Peyer's patch (tissue), 4 donors: ENCODE measurements at regions not wholly inside any gene's neighbourhood (a gene's known extent, or its start where the extent isn't known, plus 50 kb on each side); places are given as distances from the start of the nearest gene placed in this dataset.

Source experiments
- DNase-seq, 3 donors: peaks; one replicate each; pipeline ENCODE4 v3.0.0-alpha.2; 2017 to 2019
- H3K27ac ChIP-seq, 4 donors: fragments of 200-600 bp; sonication (generic); one replicate each; pipeline ENCODE4 v1.5.1; 2016 to 2019
- H3K27me3 ChIP-seq, 2 donors: fragments of 200-600 bp; sonication (generic); one replicate each; pipeline ENCODE4 v1.5.1; 2019
- H3K36me3 ChIP-seq, 3 donors: fragments of 200-600 bp; sonication (generic); one replicate each; pipeline ENCODE4 v1.5.1; 2016 to 2019
- H3K4me1 ChIP-seq, 4 donors: fragments of 200-600 bp; sonication (generic); one replicate each; pipeline ENCODE4 v1.5.1; 2016 to 2019
- H3K4me3 ChIP-seq, 4 donors: fragments of 200-600 bp; sonication (generic); 1 replicate in 3 of 4; 2 replicates in 1 of 4; pipeline ENCODE4 v1.5.1; 2016 to 2019; ENCODE audit warnings: mild to moderate bottlenecking in 1 of 4
- H3K9me3 ChIP-seq, 4 donors: fragments of 200-600 bp; sonication (generic); one replicate each; pipeline ENCODE4 v1.5.1; 2016 to 2019; ENCODE audit warnings: mild to moderate bottlenecking in 1 of 4
- POLR2A ChIP-seq, 2 donors: fragments of 450-650 bp; IDR thresholded peaks; one replicate each; pipeline ENCODE4 v1.5.1; 2017; ENCODE audit warnings: antibody characterized with exemption in 2 of 2, mild to moderate bottlenecking in 2 of 2, moderate library complexity in 2 of 2
- TF ChIP-seq, protein P1 (sequence below), 6 experiments: fragments of 450-650 bp in 4 of 6; fragments of 200-600 bp in 2 of 6; sonication (generic) in 1 of 6; IDR thresholded peaks; one replicate each; pipeline ENCODE4 v1.5.1; 2017 to 2019; ENCODE audit warnings: antibody characterized with exemption in 6 of 6, mild to moderate bottlenecking in 3 of 6, moderate library complexity in 1 of 6

DNA sequence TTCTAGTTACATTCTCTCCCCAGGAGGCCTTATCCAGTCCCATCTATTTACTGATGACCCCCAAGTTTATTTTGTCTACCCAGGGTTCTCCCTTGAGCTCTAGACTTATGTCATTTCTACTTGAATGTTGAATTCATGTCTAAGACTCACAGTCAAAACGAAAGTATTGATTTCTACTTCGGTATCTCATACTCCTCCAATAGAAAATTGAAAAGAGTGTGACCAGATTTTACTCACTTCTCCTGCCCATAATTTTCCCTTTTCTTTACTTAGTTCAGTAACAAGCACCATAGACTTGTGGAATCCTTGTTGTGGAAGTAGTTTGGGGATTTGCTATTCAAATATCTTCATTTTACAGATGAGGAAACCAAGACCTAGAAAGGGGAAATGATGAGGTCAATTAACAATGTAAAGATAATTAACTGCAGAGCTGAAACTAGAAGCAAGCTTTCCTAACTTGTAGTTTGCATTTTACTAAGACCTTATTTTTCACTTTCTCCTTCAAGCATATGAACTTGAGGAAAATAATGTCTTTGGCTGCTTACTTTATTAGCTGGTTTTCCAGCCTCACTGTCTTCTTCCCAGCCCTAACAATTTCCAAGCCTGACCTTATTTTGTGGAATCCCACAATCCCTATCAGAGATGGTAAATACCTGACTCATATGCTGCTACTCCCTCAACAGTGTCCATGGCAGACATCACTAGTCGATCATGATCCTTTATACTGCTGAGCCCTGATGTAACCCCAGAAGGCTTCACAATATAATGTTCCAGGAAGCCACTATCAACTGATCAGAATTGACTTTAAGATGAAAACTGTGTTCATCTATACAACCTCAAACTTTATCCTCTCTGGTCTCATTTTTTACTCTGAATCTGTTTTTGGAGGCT lies 123.9 kb upstream of the AGBL1 start:
- no peaks in the 10 kb centered on the region for H3K36me3 ChIP-seq
- no peak for TF ChIP-seq POLR2A (IDR thresholded peaks at IDR 0.05)
- TF ChIP-seq, protein P1, sequence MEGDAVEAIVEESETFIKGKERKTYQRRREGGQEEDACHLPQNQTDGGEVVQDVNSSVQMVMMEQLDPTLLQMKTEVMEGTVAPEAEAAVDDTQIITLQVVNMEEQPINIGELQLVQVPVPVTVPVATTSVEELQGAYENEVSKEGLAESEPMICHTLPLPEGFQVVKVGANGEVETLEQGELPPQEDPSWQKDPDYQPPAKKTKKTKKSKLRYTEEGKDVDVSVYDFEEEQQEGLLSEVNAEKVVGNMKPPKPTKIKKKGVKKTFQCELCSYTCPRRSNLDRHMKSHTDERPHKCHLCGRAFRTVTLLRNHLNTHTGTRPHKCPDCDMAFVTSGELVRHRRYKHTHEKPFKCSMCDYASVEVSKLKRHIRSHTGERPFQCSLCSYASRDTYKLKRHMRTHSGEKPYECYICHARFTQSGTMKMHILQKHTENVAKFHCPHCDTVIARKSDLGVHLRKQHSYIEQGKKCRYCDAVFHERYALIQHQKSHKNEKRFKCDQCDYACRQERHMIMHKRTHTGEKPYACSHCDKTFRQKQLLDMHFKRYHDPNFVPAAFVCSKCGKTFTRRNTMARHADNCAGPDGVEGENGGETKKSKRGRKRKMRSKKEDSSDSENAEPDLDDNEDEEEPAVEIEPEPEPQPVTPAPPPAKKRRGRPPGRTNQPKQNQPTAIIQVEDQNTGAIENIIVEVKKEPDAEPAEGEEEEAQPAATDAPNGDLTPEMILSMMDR (IDR thresholded peaks at IDR 0.05) = no peak
- no peaks in the 10 kb centered on the region for H3K9me3 ChIP-seq

DNA sequence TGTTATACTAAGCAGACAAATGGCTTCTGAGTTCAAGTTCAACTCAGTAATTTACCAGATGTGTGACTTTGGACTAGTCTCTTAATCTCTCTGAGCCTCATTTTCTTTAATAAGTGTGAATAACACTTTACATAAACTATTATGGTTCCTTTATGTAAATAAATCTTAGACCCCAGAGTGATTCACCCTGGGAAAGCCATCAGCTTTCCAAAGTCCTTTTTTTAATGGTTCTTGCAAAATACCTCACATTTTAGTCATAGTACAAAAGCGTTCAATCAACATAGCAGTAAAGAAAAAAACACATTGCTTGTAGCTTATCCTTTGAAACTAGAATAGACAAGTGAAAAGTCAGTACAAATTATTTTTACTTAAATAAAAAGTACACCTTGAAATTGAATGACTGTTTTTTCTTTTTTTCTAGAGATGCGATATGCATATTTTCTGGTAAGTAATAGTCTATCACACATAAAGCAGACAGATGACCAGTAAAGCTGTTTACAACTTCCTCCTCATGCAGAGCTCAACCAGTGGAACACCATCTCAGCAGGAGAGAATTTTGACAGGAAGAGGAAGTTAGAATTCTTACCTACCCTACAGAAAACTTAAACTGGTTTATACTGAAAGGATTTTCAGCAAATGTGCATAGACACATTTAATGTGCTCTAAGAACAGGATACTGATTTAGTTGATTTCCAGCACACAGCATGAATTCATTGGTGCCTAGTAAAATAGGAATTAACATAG lies 123.0 kb upstream of the AGBL1 start:
- Histone ChIP-seq H3K27ac (no peak overlapping the region), H3K9me3 (no peaks in the 10 kb centered on the region), H3K36me3 (no peaks in the 10 kb centered on the region), H3K27me3 (no peaks in the 10 kb centered on the region), H3K4me1 (no peaks in the 10 kb centered on the region), H3K4me3 (no peak overlapping the region)
- TF ChIP-seq, protein P1 (IDR thresholded peaks at IDR 0.05) = no peak
- TF ChIP-seq POLR2A (IDR thresholded peaks at IDR 0.05) = no peak
- DNase-seq = no peak

More for the DNA sequence above, 123.9 kb upstream of the AGBL1 start:
- Histone ChIP-seq H3K4me3 (no peak overlapping the region), H3K27me3 (no peaks in the 10 kb centered on the region), H3K4me1 (no peaks in the 10 kb centered on the region), H3K27ac (no peak overlapping the region)
- no peak for DNase-seq

DNA sequence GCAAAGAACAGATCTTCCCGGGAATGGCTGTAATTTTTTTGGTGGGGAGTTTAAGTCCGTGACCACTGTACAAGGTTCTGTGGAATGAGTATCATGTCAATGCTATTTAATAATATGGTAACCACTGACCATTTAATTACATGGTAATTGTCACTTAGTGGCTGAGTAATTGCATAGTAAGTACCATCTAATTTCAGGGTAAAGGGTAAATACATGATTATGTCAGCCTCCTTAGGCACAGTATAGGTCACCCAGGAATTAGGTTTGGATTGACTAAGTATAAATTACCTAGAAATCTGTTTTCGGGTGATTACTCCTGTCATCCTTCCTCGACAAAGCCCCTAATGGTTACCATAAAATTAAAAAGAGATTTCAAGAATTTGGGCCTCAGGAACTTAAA lies 120.1 kb upstream of the AGBL1 start:
- no peak for DNase-seq
- Histone ChIP-seq H3K27me3 (no peaks in the 10 kb centered on the region), H3K9me3 (no peaks in the 10 kb centered on the region), H3K36me3 (no peaks in the 10 kb centered on the region), H3K4me3 (no peak overlapping the region), H3K4me1 (no peaks in the 10 kb centered on the region), H3K27ac (no peak overlapping the region)
- no peak for TF ChIP-seq POLR2A (IDR thresholded peaks at IDR 0.05)
- TF ChIP-seq, protein P1 (IDR thresholded peaks at IDR 0.05) = no peak

DNA sequence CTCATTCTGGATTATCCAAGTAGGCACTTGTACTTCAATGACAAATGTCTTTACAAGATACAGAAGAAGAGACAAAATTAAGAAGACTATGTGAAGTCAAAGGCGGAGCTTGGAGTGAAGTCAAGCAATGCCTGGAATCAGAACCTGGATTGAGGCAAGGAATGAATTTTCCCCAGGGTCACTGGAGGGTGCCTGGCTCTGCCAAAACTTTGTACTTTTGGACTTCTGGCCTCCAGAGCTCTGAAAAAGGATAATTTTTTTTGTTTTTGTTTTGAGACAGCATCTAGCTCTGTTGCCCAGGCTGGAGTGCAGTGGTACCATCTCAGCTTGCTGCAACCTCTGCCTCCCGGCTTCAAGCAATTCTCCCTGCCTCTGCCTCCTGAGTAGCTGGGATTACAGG lies 119.3 kb upstream of the AGBL1 start:
- no peak for DNase-seq
- H3K9me3 ChIP-seq = no peaks in the 10 kb centered on the region
- no peak overlapping the region for H3K4me3 ChIP-seq
- no peaks in the 10 kb centered on the region for H3K27me3 ChIP-seq
- no peaks in the 10 kb centered on the region for H3K36me3 ChIP-seq
- TF ChIP-seq, protein P1 (IDR thresholded peaks at IDR 0.05) = no peak
- no peak for TF ChIP-seq POLR2A (IDR thresholded peaks at IDR 0.05)
- H3K27ac ChIP-seq = no peak overlapping the region
- H3K4me1 ChIP-seq = no peaks in the 10 kb centered on the region

DNA sequence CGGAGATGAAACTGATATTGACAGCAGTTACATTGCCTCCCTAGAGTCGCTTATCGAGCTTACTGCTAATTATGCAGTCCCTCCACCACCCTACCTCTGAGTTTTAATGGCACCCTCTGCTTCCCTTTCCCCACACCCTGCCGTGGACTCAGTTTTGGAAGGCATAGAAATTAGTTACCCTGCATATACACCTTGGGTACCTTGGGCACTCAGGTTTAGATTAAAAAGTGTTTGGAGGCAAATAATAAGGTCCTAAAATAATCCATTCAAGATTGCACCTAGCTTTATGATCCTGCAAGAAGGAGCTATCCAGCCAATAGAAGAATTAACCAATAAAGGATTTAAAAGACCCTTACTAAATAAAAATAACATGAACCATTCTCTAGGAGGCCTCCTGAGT lies 117.8 kb upstream of the AGBL1 start:
- Histone ChIP-seq H3K4me3 (no peak overlapping the region), H3K9me3 (no peaks in the 10 kb centered on the region), H3K4me1 (no peaks in the 10 kb centered on the region), H3K36me3 (no peaks in the 10 kb centered on the region), H3K27ac (no peak overlapping the region), H3K27me3 (no peaks in the 10 kb centered on the region)
- DNase-seq = no peak
- TF ChIP-seq, protein P1 (IDR thresholded peaks at IDR 0.05) = no peak
